ENCODE measurements at regions not wholly inside any gene's neighbourhood (a gene's known extent, or its start where the extent isn't known, plus 50 kb on each side); places are given as distances from the start of the nearest gene placed in this dataset.

DNA sequence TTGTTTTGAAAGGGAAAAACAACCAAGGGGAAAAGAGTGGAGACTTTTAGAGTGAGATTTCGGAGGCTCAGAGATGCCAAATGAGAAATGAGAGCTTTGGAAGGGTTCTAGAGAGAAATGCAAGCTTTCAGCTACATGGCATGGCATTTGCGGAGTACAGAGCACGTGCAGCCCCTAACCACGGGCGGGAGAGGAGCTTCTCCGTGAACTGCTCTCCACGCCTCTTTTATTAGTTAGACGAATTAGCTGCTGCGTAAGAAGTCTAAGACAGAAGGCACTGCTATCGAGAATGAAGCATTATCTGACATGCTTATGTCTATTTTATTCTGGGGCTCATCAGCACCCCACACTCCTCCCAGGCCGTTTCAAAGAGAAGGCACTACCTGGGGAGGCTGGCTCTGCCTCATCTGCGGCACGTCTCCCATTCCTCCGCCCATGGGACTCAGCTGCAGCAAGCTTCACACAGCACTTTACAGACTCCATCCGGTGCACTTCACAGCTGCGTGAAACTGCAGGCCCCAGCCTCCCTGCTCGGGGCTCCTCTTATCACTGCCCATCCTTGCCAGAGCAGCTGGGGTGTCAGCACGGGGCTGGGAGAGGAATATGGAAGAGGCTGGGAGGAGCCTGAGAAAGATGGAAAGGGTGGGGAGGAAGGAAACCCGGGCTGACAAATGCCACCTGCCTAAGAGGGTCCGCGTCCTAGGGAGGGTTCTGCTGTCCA is 207.3 kb upstream of the APCDD1 start:
- H3K9me2 ChIP-seq (ENCODE audit: insufficient read depth) = no peaks in the 10 kb centered on the region
- RAD21 ChIA-PET (ENCODE audit: low non-redundant PET in 1 of 2, low total read pairs in 2 of 2, uncharacterized antibody in 2 of 2, unreplicated experiment in 2 of 2) = no interaction called here
- DNase-seq (ENCODE audit: low read depth, low spot score) (no peak), ATAC-seq (no peak)
- TF ChIP-seq EGR1 (IDR thresholded peaks at IDR 0.05; ENCODE audit: low read depth) = no peak
- no peak for TF ChIP-seq ZNF274 (IDR thresholded peaks at IDR 0.05; ENCODE audit: low read depth, low read length)
- TF ChIP-seq, protein P1, sequence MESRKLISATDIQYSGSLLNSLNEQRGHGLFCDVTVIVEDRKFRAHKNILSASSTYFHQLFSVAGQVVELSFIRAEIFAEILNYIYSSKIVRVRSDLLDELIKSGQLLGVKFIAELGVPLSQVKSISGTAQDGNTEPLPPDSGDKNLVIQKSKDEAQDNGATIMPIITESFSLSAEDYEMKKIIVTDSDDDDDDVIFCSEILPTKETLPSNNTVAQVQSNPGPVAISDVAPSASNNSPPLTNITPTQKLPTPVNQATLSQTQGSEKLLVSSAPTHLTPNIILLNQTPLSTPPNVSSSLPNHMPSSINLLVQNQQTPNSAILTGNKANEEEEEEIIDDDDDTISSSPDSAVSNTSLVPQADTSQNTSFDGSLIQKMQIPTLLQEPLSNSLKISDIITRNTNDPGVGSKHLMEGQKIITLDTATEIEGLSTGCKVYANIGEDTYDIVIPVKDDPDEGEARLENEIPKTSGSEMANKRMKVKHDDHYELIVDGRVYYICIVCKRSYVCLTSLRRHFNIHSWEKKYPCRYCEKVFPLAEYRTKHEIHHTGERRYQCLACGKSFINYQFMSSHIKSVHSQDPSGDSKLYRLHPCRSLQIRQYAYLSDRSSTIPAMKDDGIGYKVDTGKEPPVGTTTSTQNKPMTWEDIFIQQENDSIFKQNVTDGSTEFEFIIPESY (IDR thresholded peaks at IDR 0.05; ENCODE audit: extremely low read depth, insufficient replicate concordance, low read length) = no peak
- TF ChIP-seq JUND (IDR thresholded peaks at IDR 0.05) = no peak
- TF ChIP-seq TCF7L2 (IDR thresholded peaks at IDR 0.05; ENCODE audit: borderline replicate concordance, extremely low read depth, insufficient read depth, insufficient read length) = no peak
- TF ChIP-seq SP1 (IDR thresholded peaks at IDR 0.05; ENCODE audit: low read depth) = no peak
- TF ChIP-seq ELF1 (IDR thresholded peaks at IDR 0.05; ENCODE audit: borderline replicate concordance, low read depth) = no peak
- no peak for TF ChIP-seq CEBPB (IDR thresholded peaks at IDR 0.05; ENCODE audit: low read depth)
- TF ChIP-seq, protein P2, sequence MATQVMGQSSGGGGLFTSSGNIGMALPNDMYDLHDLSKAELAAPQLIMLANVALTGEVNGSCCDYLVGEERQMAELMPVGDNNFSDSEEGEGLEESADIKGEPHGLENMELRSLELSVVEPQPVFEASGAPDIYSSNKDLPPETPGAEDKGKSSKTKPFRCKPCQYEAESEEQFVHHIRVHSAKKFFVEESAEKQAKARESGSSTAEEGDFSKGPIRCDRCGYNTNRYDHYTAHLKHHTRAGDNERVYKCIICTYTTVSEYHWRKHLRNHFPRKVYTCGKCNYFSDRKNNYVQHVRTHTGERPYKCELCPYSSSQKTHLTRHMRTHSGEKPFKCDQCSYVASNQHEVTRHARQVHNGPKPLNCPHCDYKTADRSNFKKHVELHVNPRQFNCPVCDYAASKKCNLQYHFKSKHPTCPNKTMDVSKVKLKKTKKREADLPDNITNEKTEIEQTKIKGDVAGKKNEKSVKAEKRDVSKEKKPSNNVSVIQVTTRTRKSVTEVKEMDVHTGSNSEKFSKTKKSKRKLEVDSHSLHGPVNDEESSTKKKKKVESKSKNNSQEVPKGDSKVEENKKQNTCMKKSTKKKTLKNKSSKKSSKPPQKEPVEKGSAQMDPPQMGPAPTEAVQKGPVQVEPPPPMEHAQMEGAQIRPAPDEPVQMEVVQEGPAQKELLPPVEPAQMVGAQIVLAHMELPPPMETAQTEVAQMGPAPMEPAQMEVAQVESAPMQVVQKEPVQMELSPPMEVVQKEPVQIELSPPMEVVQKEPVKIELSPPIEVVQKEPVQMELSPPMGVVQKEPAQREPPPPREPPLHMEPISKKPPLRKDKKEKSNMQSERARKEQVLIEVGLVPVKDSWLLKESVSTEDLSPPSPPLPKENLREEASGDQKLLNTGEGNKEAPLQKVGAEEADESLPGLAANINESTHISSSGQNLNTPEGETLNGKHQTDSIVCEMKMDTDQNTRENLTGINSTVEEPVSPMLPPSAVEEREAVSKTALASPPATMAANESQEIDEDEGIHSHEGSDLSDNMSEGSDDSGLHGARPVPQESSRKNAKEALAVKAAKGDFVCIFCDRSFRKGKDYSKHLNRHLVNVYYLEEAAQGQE (IDR thresholded peaks at IDR 0.05; ENCODE audit: low read depth) = no peak
- TF ChIP-seq ZFX (IDR thresholded peaks at IDR 0.05) = no peak
- TF ChIP-seq SRF (IDR thresholded peaks at IDR 0.05; ENCODE audit: low read depth) = no peak
- no peak for TF ChIP-seq EZH2 (IDR thresholded peaks at IDR 0.05)
- TF ChIP-seq POLR2A (IDR thresholded peaks at IDR 0.05; ENCODE audit: borderline replicate concordance, extremely low read depth, insufficient read depth, insufficient read length) = no peak
- no peak for TF ChIP-seq YY1 (IDR thresholded peaks at IDR 0.05; ENCODE audit: extremely low read depth, insufficient replicate concordance, low read depth, low read length)
- TF ChIP-seq RAD21 (IDR thresholded peaks at IDR 0.05; ENCODE audit: low read depth) = no peak
- no peak for TF ChIP-seq FOSL1 (IDR thresholded peaks at IDR 0.05; ENCODE audit: low read depth)
- TF ChIP-seq, protein P3, sequence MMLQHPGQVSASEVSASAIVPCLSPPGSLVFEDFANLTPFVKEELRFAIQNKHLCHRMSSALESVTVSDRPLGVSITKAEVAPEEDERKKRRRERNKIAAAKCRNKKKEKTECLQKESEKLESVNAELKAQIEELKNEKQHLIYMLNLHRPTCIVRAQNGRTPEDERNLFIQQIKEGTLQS (IDR thresholded peaks at IDR 0.05) = no peak
- TF ChIP-seq POLR2AphosphoS5 (IDR thresholded peaks at IDR 0.05; ENCODE audit: low read depth, low read length) = no peak
- TF ChIP-seq, protein P4, sequence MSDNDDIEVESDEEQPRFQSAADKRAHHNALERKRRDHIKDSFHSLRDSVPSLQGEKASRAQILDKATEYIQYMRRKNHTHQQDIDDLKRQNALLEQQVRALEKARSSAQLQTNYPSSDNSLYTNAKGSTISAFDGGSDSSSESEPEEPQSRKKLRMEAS (IDR thresholded peaks at IDR 0.05) = no peak
- H3K27me3 ChIP-seq (ENCODE audit: insufficient read depth, low read length) = peaks cover 16% of the 10 kb centered on the region
- POLR2A ChIA-PET = no interaction called here
- CTCF ChIA-PET = no interaction called here
- H3K27ac ChIP-seq (ENCODE audit: low read depth, low read length) = no peak overlapping the region
- intact Hi-C loops (cut with micrococcal nuclease) = no loop called here
- no peaks in the 10 kb centered on the region for H4K20me1 ChIP-seq (ENCODE audit: insufficient read depth)
- no peak overlapping the region for H2AFZ ChIP-seq (ENCODE audit: low read depth, low read length, poor library complexity, severe bottlenecking)
- H3K4me2 ChIP-seq (ENCODE audit: low read length) = no peak overlapping the region
- no peaks in the 10 kb centered on the region for H3K4me1 ChIP-seq (ENCODE audit: control insufficient read depth in 1 of 2, insufficient read depth in 2 of 2, low read length in 2 of 2)
- H3K79me2 ChIP-seq (ENCODE audit: insufficient read depth, low read length) = no peaks in the 10 kb centered on the region
- H3K9me3 ChIP-seq (ENCODE audit: control insufficient read depth in 1 of 2, insufficient read depth in 1 of 2, low read depth in 1 of 2, low read length in 2 of 2) = no peaks in the 10 kb centered on the region
- BruUV-seq (replicated peaks) = no TSS peak
- no peak overlapping the region for H3K9ac ChIP-seq (ENCODE audit: low read length)
- H3K36me3 ChIP-seq (ENCODE audit: control insufficient read depth in 1 of 2, insufficient read depth in 2 of 2, low read length in 2 of 2) = no peaks in the 10 kb centered on the region
- no peak overlapping the region for H3K4me3 ChIP-seq (replicated peaks in 1 of 2; ENCODE audit: low read depth in 1 of 2, low read length in 2 of 2)

Data from HCT116 (cell line).